WTC11 (cell line): ENCODE measurements at regions not wholly inside any gene's neighbourhood (a gene's known extent, or its start where the extent isn't known, plus 50 kb on each side); places are given as distances from the start of the nearest gene placed in this dataset.

Experiments used
- CREB1 ChIP-seq: sonication (generic); formaldehyde crosslinking; IDR thresholded peaks from 2 replicates; pipeline ENCODE4 v1.8.0; 2023; ENCODE audit warnings: mild to moderate bottlenecking, missing genetic modification reagents
- CTCF ChIP-seq: fragments of 200-600 bp; IDR thresholded peaks from 2 replicates; pipeline ENCODE4 v1.8.0; 2022; ENCODE audit warnings: antibody characterized with exemption
- ERG ChIP-seq: fragments of 250-450 bp; sonication (Bioruptor Pico); IDR thresholded peaks from 2 replicates; pipeline ENCODE4 v1.8.0; 2021; ENCODE audit warnings: mild to moderate bottlenecking
- SP1 ChIP-seq: sonication (generic); formaldehyde crosslinking; conservative IDR thresholded peaks from 2 replicates; pipeline ENCODE4 v1.8.1; 2022; ENCODE audit warnings: missing genetic modification reagents
- TP53 ChIP-seq: sonication (generic); formaldehyde crosslinking; IDR thresholded peaks from 2 replicates; pipeline ENCODE4 v1.8.1; 2023; ENCODE audit warnings: mild to moderate bottlenecking, missing genetic modification reagents
- ZNF263 ChIP-seq: sonication (generic); formaldehyde crosslinking; IDR thresholded peaks from 2 replicates; pipeline ENCODE4 v1.8.1; 2022; ENCODE audit warnings: low read depth, mild to moderate bottlenecking, moderate library complexity, missing genetic modification reagents
- ZNF416 ChIP-seq: fragments of 250-450 bp; sonication (Bioruptor Pico); IDR thresholded peaks from 2 replicates; pipeline ENCODE4 v1.9.0; 2021; ENCODE audit warnings: mild to moderate bottlenecking, inconsistent platforms
- ZNF512 ChIP-seq: sonication (generic); formaldehyde crosslinking; IDR thresholded peaks from 2 replicates; pipeline ENCODE4 v1.8.1; 2022; ENCODE audit warnings: missing genetic modification reagents, borderline replicate concordance
- TF ChIP-seq, protein P1 (sequence below): sonication (generic); formaldehyde crosslinking; IDR thresholded peaks from 2 replicates; pipeline ENCODE4 v1.8.0; 2022; ENCODE audit warnings: mild to moderate bottlenecking, missing genetic modification reagents
- TF ChIP-seq, protein P2 (sequence below): sonication (generic); formaldehyde crosslinking; IDR thresholded peaks from 2 replicates; pipeline ENCODE4 v1.8.0; 2022; ENCODE audit warnings: mild to moderate bottlenecking, missing genetic modification reagents
- TF ChIP-seq, protein P3 (sequence below): sonication (generic); formaldehyde crosslinking; IDR thresholded peaks from 2 replicates; pipeline ENCODE4 v1.8.1; 2022; ENCODE audit warnings: low read depth, missing genetic modification reagents, borderline replicate concordance
- TF ChIP-seq, protein P4 (sequence below): sonication (generic); formaldehyde crosslinking; IDR thresholded peaks from 2 replicates; pipeline ENCODE4 v1.8.0; 2022; ENCODE audit warnings: missing genetic modification reagents
- TF ChIP-seq, protein P5 (sequence below): sonication (generic); formaldehyde crosslinking; conservative IDR thresholded peaks from 2 replicates; pipeline ENCODE4 v1.8.1; 2022; ENCODE audit warnings: mild to moderate bottlenecking, missing genetic modification reagents

- TF ChIP-seq CTCF (no peak), TP53 (CRISPR knock-in tag) (no peak), CREB1 (CRISPR knock-in tag) (no peak), ZNF263 (CRISPR knock-in tag) (no peak), SP1 (CRISPR knock-in tag) (no peak), ZNF416 (no peak), ERG (CRISPR knock-in tag) (no peak), ZNF512 (CRISPR knock-in tag) (no peak)
- TF ChIP-seq, protein P1, sequence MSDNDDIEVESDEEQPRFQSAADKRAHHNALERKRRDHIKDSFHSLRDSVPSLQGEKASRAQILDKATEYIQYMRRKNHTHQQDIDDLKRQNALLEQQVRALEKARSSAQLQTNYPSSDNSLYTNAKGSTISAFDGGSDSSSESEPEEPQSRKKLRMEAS (CRISPR knock-in tag): no peak
- TF ChIP-seq, protein P2, sequence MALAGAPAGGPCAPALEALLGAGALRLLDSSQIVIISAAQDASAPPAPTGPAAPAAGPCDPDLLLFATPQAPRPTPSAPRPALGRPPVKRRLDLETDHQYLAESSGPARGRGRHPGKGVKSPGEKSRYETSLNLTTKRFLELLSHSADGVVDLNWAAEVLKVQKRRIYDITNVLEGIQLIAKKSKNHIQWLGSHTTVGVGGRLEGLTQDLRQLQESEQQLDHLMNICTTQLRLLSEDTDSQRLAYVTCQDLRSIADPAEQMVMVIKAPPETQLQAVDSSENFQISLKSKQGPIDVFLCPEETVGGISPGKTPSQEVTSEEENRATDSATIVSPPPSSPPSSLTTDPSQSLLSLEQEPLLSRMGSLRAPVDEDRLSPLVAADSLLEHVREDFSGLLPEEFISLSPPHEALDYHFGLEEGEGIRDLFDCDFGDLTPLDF (CRISPR knock-in tag): no peak
- TF ChIP-seq, protein P3, sequence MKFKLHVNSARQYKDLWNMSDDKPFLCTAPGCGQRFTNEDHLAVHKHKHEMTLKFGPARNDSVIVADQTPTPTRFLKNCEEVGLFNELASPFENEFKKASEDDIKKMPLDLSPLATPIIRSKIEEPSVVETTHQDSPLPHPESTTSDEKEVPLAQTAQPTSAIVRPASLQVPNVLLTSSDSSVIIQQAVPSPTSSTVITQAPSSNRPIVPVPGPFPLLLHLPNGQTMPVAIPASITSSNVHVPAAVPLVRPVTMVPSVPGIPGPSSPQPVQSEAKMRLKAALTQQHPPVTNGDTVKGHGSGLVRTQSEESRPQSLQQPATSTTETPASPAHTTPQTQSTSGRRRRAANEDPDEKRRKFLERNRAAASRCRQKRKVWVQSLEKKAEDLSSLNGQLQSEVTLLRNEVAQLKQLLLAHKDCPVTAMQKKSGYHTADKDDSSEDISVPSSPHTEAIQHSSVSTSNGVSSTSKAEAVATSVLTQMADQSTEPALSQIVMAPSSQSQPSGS: no peak
- TF ChIP-seq, protein P4, sequence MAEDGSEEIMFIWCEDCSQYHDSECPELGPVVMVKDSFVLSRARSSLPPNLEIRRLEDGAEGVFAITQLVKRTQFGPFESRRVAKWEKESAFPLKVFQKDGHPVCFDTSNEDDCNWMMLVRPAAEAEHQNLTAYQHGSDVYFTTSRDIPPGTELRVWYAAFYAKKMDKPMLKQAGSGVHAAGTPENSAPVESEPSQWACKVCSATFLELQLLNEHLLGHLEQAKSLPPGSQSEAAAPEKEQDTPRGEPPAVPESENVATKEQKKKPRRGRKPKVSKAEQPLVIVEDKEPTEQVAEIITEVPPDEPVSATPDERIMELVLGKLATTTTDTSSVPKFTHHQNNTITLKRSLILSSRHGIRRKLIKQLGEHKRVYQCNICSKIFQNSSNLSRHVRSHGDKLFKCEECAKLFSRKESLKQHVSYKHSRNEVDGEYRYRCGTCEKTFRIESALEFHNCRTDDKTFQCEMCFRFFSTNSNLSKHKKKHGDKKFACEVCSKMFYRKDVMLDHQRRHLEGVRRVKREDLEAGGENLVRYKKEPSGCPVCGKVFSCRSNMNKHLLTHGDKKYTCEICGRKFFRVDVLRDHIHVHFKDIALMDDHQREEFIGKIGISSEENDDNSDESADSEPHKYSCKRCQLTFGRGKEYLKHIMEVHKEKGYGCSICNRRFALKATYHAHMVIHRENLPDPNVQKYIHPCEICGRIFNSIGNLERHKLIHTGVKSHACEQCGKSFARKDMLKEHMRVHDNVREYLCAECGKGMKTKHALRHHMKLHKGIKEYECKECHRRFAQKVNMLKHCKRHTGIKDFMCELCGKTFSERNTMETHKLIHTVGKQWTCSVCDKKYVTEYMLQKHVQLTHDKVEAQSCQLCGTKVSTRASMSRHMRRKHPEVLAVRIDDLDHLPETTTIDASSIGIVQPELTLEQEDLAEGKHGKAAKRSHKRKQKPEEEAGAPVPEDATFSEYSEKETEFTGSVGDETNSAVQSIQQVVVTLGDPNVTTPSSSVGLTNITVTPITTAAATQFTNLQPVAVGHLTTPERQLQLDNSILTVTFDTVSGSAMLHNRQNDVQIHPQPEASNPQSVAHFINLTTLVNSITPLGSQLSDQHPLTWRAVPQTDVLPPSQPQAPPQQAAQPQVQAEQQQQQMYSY (CRISPR knock-in tag): no peak
- TF ChIP-seq, protein P5, sequence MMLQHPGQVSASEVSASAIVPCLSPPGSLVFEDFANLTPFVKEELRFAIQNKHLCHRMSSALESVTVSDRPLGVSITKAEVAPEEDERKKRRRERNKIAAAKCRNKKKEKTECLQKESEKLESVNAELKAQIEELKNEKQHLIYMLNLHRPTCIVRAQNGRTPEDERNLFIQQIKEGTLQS (CRISPR knock-in tag): no peak
These were observed 121.0 kb upstream of the ADAMTS18 start for GRCh38 chr16:77555791-77556190.
